Testis (tissue), 2 donors: ENCODE measurements at regions not wholly inside any gene's neighbourhood (a gene's known extent, or its start where the extent isn't known, plus 50 kb on each side); places are given as distances from the start of the nearest gene placed in this dataset.

Experiments used
- DNase-seq: peaks from one replicate; pipeline ENCODE4 v3.0.0-alpha.2; 2019
- H3K27ac ChIP-seq, 2 donors: fragments of 200-600 bp; sonication (generic); one replicate each; pipeline ENCODE4 v1.5.1; 2019
- H3K27me3 ChIP-seq: fragments of 200-600 bp; sonication (generic); one replicate; pipeline ENCODE4 v1.5.1; 2019
- H3K36me3 ChIP-seq: fragments of 200-600 bp; sonication (generic); one replicate; pipeline ENCODE4 v1.5.1; 2017; ENCODE audit warnings: low read depth; ENCODE audit errors: missing control alignments
- H3K4me1 ChIP-seq: fragments of 200-600 bp; sonication (generic); one replicate; pipeline ENCODE4 v1.5.1; 2019
- H3K4me3 ChIP-seq, 2 donors: fragments of 200-600 bp; sonication (generic); one replicate each; pipeline ENCODE4 v1.5.1; 2017 to 2019
- H3K9me3 ChIP-seq: fragments of 200-600 bp; sonication (generic); one replicate; pipeline ENCODE4 v1.5.1; 2017
- CTCF ChIP-seq, 3 experiments: fragments of 450-650 bp in 2 of 3; fragments of 200-600 bp in 1 of 3; sonication (generic) in 1 of 3; IDR thresholded peaks; one replicate each; pipeline ENCODE4 v1.5.1; 2016 to 2019; ENCODE audit warnings: antibody characterized with exemption in 3 of 3, mild to moderate bottlenecking in 2 of 3, moderate library complexity in 1 of 3
- POLR2A ChIP-seq: fragments of 450-650 bp; IDR thresholded peaks from one replicate; pipeline ENCODE4 v1.6.1; 2017; ENCODE audit warnings: antibody characterized with exemption, mild to moderate bottlenecking, moderate library complexity
- WGBS, 2 donors: methylation state at CpG; one replicate each; pipeline ENCODE4 v1.1.5; 2018; 5-methylcytosine and 5-hydroxymethylcytosine counted together
- intact Hi-C: fragments of 100-400 bp; cut with DNase I; formaldehyde crosslinking; loops from one replicate; pipeline ENCODE4 v1.15.1; 2023; ENCODE audit warnings: low total_unique reads

- H3K36me3 ChIP-seq = no peaks in the 10 kb centered on the region
- H3K4me3 ChIP-seq = no peak overlapping the region
- no peak overlapping the region for H3K27ac ChIP-seq
- intact Hi-C loops = no loop called here
- WGBS, 2 donors = 53 to 74% methylated on average over 1 of the region's 1 CpG
- no peak for DNase-seq
- no peaks in the 10 kb centered on the region for H3K27me3 ChIP-seq
- TF ChIP-seq CTCF (IDR thresholded peaks at IDR 0.05) = no peak
- no peak for TF ChIP-seq POLR2A
- H3K9me3 ChIP-seq = no peaks in the 10 kb centered on the region
- H3K4me1 ChIP-seq = no peaks in the 10 kb centered on the region
These were observed 831.6 kb downstream of the BRINP3 start for GRCh38 chr1:189646066-189646465.

- no peaks in the 10 kb centered on the region for H3K27me3 ChIP-seq
- H3K27ac ChIP-seq = no peak overlapping the region
- no peak for DNase-seq
- no peaks in the 10 kb centered on the region for H3K9me3 ChIP-seq
- no peaks in the 10 kb centered on the region for H3K36me3 ChIP-seq
- intact Hi-C loops = no loop called here
- no peak for TF ChIP-seq POLR2A
- no peak for TF ChIP-seq CTCF (IDR thresholded peaks at IDR 0.05)
- no peak overlapping the region for H3K4me3 ChIP-seq
- H3K4me1 ChIP-seq = no peaks in the 10 kb centered on the region
These were observed 822.8 kb downstream of the BRINP3 start for GRCh38 chr1:189654906-189655305.

- Histone ChIP-seq H3K27me3 (no peaks in the 10 kb centered on the region), H3K36me3 (no peaks in the 10 kb centered on the region), H3K4me3 (no peak overlapping the region), H3K4me1 (no peaks in the 10 kb centered on the region), H3K27ac (no peak overlapping the region), H3K9me3 (no peaks in the 10 kb centered on the region)
- DNase-seq = no peak
- 84 to 91% methylated on average over 5 of the region's 5 CpGs for WGBS, 2 donors
- intact Hi-C loops = no loop called here
- TF ChIP-seq CTCF (IDR thresholded peaks at IDR 0.05) = no peak
- no peak for TF ChIP-seq POLR2A
These were observed 820.8 kb downstream of the BRINP3 start for GRCh38 chr1:189656628-189657530.

GRCh38 chr1:189657715-189658114 lies 819.9 kb downstream of the BRINP3 start:
- H3K9me3 ChIP-seq = no peaks in the 10 kb centered on the region
- no peak overlapping the region for H3K27ac ChIP-seq
- TF ChIP-seq POLR2A = no peak
- TF ChIP-seq CTCF (IDR thresholded peaks at IDR 0.05) = no peak
- intact Hi-C loops = no loop called here
- H3K27me3 ChIP-seq = no peaks in the 10 kb centered on the region
- H3K4me3 ChIP-seq = no peak overlapping the region
- H3K4me1 ChIP-seq = no peaks in the 10 kb centered on the region
- no peaks in the 10 kb centered on the region for H3K36me3 ChIP-seq
- no peak for DNase-seq
- WGBS, 2 donors = 86 to 93% methylated on average over 6 of the region's 6 CpGs

- H3K27ac ChIP-seq = no peak overlapping the region
- WGBS, 2 donors = 47 to 61% methylated on average over 3 of the region's 3 CpGs
- no peaks in the 10 kb centered on the region for H3K36me3 ChIP-seq
- no peak overlapping the region for H3K4me3 ChIP-seq
- intact Hi-C loops = no loop called here
- no peaks in the 10 kb centered on the region for H3K4me1 ChIP-seq
- H3K9me3 ChIP-seq = no peaks in the 10 kb centered on the region
- DNase-seq = no peak
- no peak for TF ChIP-seq POLR2A
- TF ChIP-seq CTCF (IDR thresholded peaks at IDR 0.05) = no peak
- H3K27me3 ChIP-seq = no peaks in the 10 kb centered on the region
These were observed 819.3 kb downstream of the BRINP3 start for GRCh38 chr1:189658381-189658780.
